Upper lobe of right lung (tissue), 1 donor: ENCODE measurements at regions not wholly inside any gene's neighbourhood (a gene's known extent, or its start where the extent isn't known, plus 50 kb on each side); places are given as distances from the start of the nearest gene placed in this dataset.

Experiments
- ATAC-seq: fragments of 200-7000 bp; cut with Tn5 transposase; one replicate; pipeline ENCODE4 v1.9.1; 2020; ENCODE audit warnings: mild to moderate bottlenecking, moderate library complexity
- DNase-seq: peaks from one replicate; pipeline ENCODE4 v3.0.0-alpha.2; 2020
- H3K27ac ChIP-seq: fragments of 200-600 bp; one replicate; pipeline ENCODE4 v1.8.0; 2022
- H3K27me3 ChIP-seq: fragments of 200-600 bp; one replicate; pipeline ENCODE4 v1.8.0; 2022; ENCODE audit warnings: mild to moderate bottlenecking
- H3K36me3 ChIP-seq: fragments of 200-600 bp; one replicate; pipeline ENCODE4 v1.8.0; 2022
- H3K4me1 ChIP-seq: fragments of 200-600 bp; one replicate; pipeline ENCODE4 v1.8.0; 2022
- H3K4me3 ChIP-seq: fragments of 200-600 bp; one replicate; pipeline ENCODE4 v1.8.0; 2022; ENCODE audit warnings: mild to moderate bottlenecking
- H3K9me3 ChIP-seq: fragments of 200-600 bp; one replicate; pipeline ENCODE4 v1.8.0; 2022
- CTCF ChIP-seq: fragments of 200-600 bp; IDR thresholded peaks from one replicate; pipeline ENCODE4 v1.8.0; 2022; ENCODE audit warnings: antibody characterized with exemption
- intact Hi-C: fragments of 100-400 bp; cut with DNase I; formaldehyde crosslinking; loops from one replicate; pipeline ENCODE4 v1.11.0; 2022
- donor health status: DM: no; HTN: yes; CAD: no; lungs with severe emphysema.

- ATAC-seq (no peak), DNase-seq (no peak)
- Histone ChIP-seq H3K27me3 (no peaks in the 10 kb centered on the region), H3K4me3 (no peak overlapping the region), H3K4me1 (no peaks in the 10 kb centered on the region), H3K27ac (no peak overlapping the region), H3K9me3 (no peaks in the 10 kb centered on the region), H3K36me3 (no peaks in the 10 kb centered on the region)
- intact Hi-C loops = no loop called here
- no peak for TF ChIP-seq CTCF
Measured at GRCh38 chr3:193814166-193814892, 221.3 kb downstream of the OPA1 start.

- no peaks in the 10 kb centered on the region for H3K27me3 ChIP-seq
- no peaks in the 10 kb centered on the region for H3K36me3 ChIP-seq
- intact Hi-C loops = no loop called here
- ATAC-seq (no peak), DNase-seq (no peak)
- H3K27ac ChIP-seq = no peak overlapping the region
- H3K4me1 ChIP-seq = no peaks in the 10 kb centered on the region
- no peak overlapping the region for H3K4me3 ChIP-seq
- no peaks in the 10 kb centered on the region for H3K9me3 ChIP-seq
- no peak for TF ChIP-seq CTCF
Measured at GRCh38 chr3:193815246-193816027, 222.4 kb downstream of the OPA1 start.

- Histone ChIP-seq H3K4me1 (no peaks in the 10 kb centered on the region), H3K4me3 (no peak overlapping the region), H3K9me3 (no peaks in the 10 kb centered on the region), H3K27ac (no peak overlapping the region), H3K36me3 (no peaks in the 10 kb centered on the region), H3K27me3 (no peaks in the 10 kb centered on the region)
- no peak for TF ChIP-seq CTCF
- DNase-seq (no peak), ATAC-seq (no peak)
- intact Hi-C loops = no loop called here
Measured at GRCh38 chr3:193816028-193816395, 223.0 kb downstream of the OPA1 start.

- DNase-seq (no peak), ATAC-seq (peak; percentile 65)
- Histone ChIP-seq H3K4me1 (no peaks in the 10 kb centered on the region), H3K4me3 (no peak overlapping the region), H3K27me3 (no peaks in the 10 kb centered on the region), H3K36me3 (no peaks in the 10 kb centered on the region), H3K27ac (no peak overlapping the region), H3K9me3 (no peaks in the 10 kb centered on the region)
- no peak for TF ChIP-seq CTCF
- intact Hi-C loops = no loop called here
Measured at GRCh38 chr3:193816656-193817311, 223.8 kb downstream of the OPA1 start.

- DNase-seq (no peak), ATAC-seq (peak; percentile 62)
- H3K27ac ChIP-seq = no peak overlapping the region
- H3K27me3 ChIP-seq = no peaks in the 10 kb centered on the region
- intact Hi-C loops = no loop called here
- no peaks in the 10 kb centered on the region for H3K36me3 ChIP-seq
- no peak for TF ChIP-seq CTCF
- no peaks in the 10 kb centered on the region for H3K4me1 ChIP-seq
- H3K4me3 ChIP-seq = no peak overlapping the region
- no peaks in the 10 kb centered on the region for H3K9me3 ChIP-seq
Measured at GRCh38 chr3:193819117-193820010, 226.4 kb downstream of the OPA1 start.
